SK-N-SH treated with all-trans-retinoic acid at 6 μM for 48 hours (cell line): ENCODE measurements at regions not wholly inside any gene's neighbourhood (a gene's known extent, or its start where the extent isn't known, plus 50 kb on each side); places are given as distances from the start of the nearest gene placed in this dataset.

Source experiments
- ATAC-seq: fragments of 200-7000 bp; cut with Tn5 transposase; 3 replicates; pipeline ENCODE4 v1.9.1; 2020; ENCODE audit warnings: mild to moderate bottlenecking, moderate library complexity
- ARNTL ChIP-seq: fragments of 450-650 bp; formaldehyde crosslinking; IDR thresholded peaks from 2 replicates; pipeline ENCODE4 v1.5.0; 2020; ENCODE audit warnings: low read depth, mild to moderate bottlenecking, moderate library complexity, borderline replicate concordance
- BACH2 ChIP-seq: fragments of 250-450 bp; sonication (Bioruptor Pico); IDR thresholded peaks from 2 replicates; pipeline ENCODE4 v1.9.0; 2021; ENCODE audit warnings: mild to moderate bottlenecking, borderline replicate concordance
- CREB5 ChIP-seq: fragments of 250-450 bp; sonication (Bioruptor Pico); IDR thresholded peaks from 2 replicates; pipeline ENCODE4 v1.5.1; 2020; ENCODE audit warnings: low read depth, mild to moderate bottlenecking, moderate library complexity
- CSDC2 ChIP-seq: fragments of 250-450 bp; sonication (Bioruptor Pico); IDR thresholded peaks from 2 replicates; pipeline ENCODE4 v1.5.0; 2020; ENCODE audit warnings: mild to moderate bottlenecking, moderate library complexity
- ESRRG ChIP-seq: fragments of 250-450 bp; sonication (Bioruptor Pico); IDR thresholded peaks from 2 replicates; pipeline ENCODE4 v1.6.1; 2021; ENCODE audit warnings: mild to moderate bottlenecking
- GLIS3 ChIP-seq: fragments of 250-450 bp; sonication (Bioruptor Pico); IDR thresholded peaks from 2 replicates; pipeline ENCODE4 v1.5.0; 2020; ENCODE audit warnings: mild to moderate bottlenecking, moderate library complexity
- PATZ1 ChIP-seq: fragments of 250-450 bp; sonication (Bioruptor Pico); IDR thresholded peaks from 2 replicates; pipeline ENCODE4 v1.8.0; 2020; ENCODE audit warnings: mild to moderate bottlenecking, moderate library complexity, borderline replicate concordance
- POU6F1 ChIP-seq: fragments of 250-450 bp; sonication (Bioruptor Pico); IDR thresholded peaks from 2 replicates; pipeline ENCODE4 v1.8.0; 2021; ENCODE audit warnings: low read depth, mild to moderate bottlenecking, moderate library complexity, borderline replicate concordance
- RARB ChIP-seq: fragments of 250-450 bp; sonication (Bioruptor Pico); IDR thresholded peaks from 2 replicates; pipeline ENCODE4 v1.8.0; 2021; ENCODE audit warnings: mild to moderate bottlenecking, moderate library complexity
- SNAI2 ChIP-seq: fragments of 250-450 bp; sonication (Bioruptor Pico); IDR thresholded peaks from 2 replicates; pipeline ENCODE4 v1.5.0; 2020; ENCODE audit warnings: mild to moderate bottlenecking, moderate library complexity
- TCF4 ChIP-seq: fragments of 250-450 bp; sonication (Bioruptor Pico); IDR thresholded peaks from 2 replicates; pipeline ENCODE4 v1.8.0; 2021; ENCODE audit warnings: mild to moderate bottlenecking, moderate library complexity, borderline replicate concordance
- TOX ChIP-seq: fragments of 250-450 bp; sonication (Bioruptor Pico); IDR thresholded peaks from 2 replicates; pipeline ENCODE4 v1.8.0; 2021; ENCODE audit warnings: mild to moderate bottlenecking, moderate library complexity, borderline replicate concordance
- TSHZ2 ChIP-seq: fragments of 250-450 bp; sonication (Bioruptor Pico); IDR thresholded peaks from 2 replicates; pipeline ENCODE4 v1.5.0; 2020; ENCODE audit warnings: mild to moderate bottlenecking, moderate library complexity
- ZC3H10 ChIP-seq: fragments of 250-450 bp; sonication (Bioruptor Pico); IDR thresholded peaks from 2 replicates; pipeline ENCODE4 v1.5.1; 2021; ENCODE audit warnings: mild to moderate bottlenecking, moderate library complexity
- ZFP3 ChIP-seq: fragments of 250-450 bp; sonication (Bioruptor Pico); IDR thresholded peaks from 2 replicates; pipeline ENCODE4 v1.5.0; 2020; ENCODE audit warnings: mild to moderate bottlenecking, moderate library complexity
- ZFP30 ChIP-seq: fragments of 450-650 bp; formaldehyde crosslinking; IDR thresholded peaks from 2 replicates; pipeline ENCODE4 v1.5.0; 2022; ENCODE audit warnings: mild to moderate bottlenecking, moderate library complexity
- ZNF70 ChIP-seq: fragments of 450-650 bp; formaldehyde crosslinking; IDR thresholded peaks from 2 replicates; pipeline ENCODE4 v1.5.0; 2020; ENCODE audit warnings: mild to moderate bottlenecking, moderate library complexity
- ZNF8 ChIP-seq: fragments of 450-650 bp; formaldehyde crosslinking; IDR thresholded peaks from 2 replicates; pipeline ENCODE4 v1.5.0; 2020; ENCODE audit warnings: mild to moderate bottlenecking, moderate library complexity

GRCh38 chr12:73187765-73188164 lies 915.6 kb downstream of the TRHDE start:
- ATAC-seq: no peak
- no peak for TF ChIP-seq ZFP30 (CRISPR knock-in tag)
- TF ChIP-seq ZNF70: no peak
- TF ChIP-seq BACH2 (CRISPR knock-in tag): no peak
- no peak for TF ChIP-seq PATZ1 (CRISPR knock-in tag)
- TF ChIP-seq ARNTL: no peak
- TF ChIP-seq TSHZ2 (CRISPR knock-in tag): no peak
- TF ChIP-seq TCF4: no peak
- TF ChIP-seq CREB5 (CRISPR knock-in tag): no peak
- no peak for TF ChIP-seq ZC3H10 (CRISPR knock-in tag)
- TF ChIP-seq, all 23 proteins: peak for 0

GRCh38 chr12:73210548-73211204 lies 938.5 kb downstream of the TRHDE start:
- TF ChIP-seq ZFP30 (CRISPR knock-in tag) (no peak), ZNF8 (CRISPR knock-in tag) (no peak), RARB (CRISPR knock-in tag) (no peak), GLIS3 (CRISPR knock-in tag) (no peak)
- ATAC-seq: no peak

- no peak for TF ChIP-seq GLIS3 (CRISPR knock-in tag)
- TF ChIP-seq CSDC2 (CRISPR knock-in tag): no peak
- no peak for TF ChIP-seq TOX (CRISPR knock-in tag)
- TF ChIP-seq ARNTL: no peak
- TF ChIP-seq POU6F1 (CRISPR knock-in tag): no peak
- TF ChIP-seq TSHZ2 (CRISPR knock-in tag): no peak
- no peak for TF ChIP-seq SNAI2 (CRISPR knock-in tag)
- TF ChIP-seq ZFP3 (CRISPR knock-in tag): no peak
- TF ChIP-seq ZFP30 (CRISPR knock-in tag): no peak
- ATAC-seq: no peak
Measured at GRCh38 chr12:73220951-73221350, 948.8 kb downstream of the TRHDE start.

GRCh38 chr12:73221398-73221797 lies 949.2 kb downstream of the TRHDE start:
- no peak for ATAC-seq
- TF ChIP-seq TCF4 (no peak), ZFP3 (CRISPR knock-in tag) (no peak), CREB5 (CRISPR knock-in tag) (no peak), ESRRG (CRISPR knock-in tag) (no peak), GLIS3 (CRISPR knock-in tag) (no peak), CSDC2 (CRISPR knock-in tag) (no peak), TSHZ2 (CRISPR knock-in tag) (no peak), POU6F1 (CRISPR knock-in tag) (no peak)
